ENCODE measurements at regions not wholly inside any gene's neighbourhood (a gene's known extent, or its start where the extent isn't known, plus 50 kb on each side); places are given as distances from the start of the nearest gene placed in this dataset.

- DNase-seq (ENCODE audit: low read depth) = no peak
Observed at GRCh38 chr4:18533262-18533775, 511.8 kb upstream of the LCORL start.

GRCh38 chr4:18531731-18532130 lies 510.2 kb upstream of the LCORL start:
- DNase-seq (ENCODE audit: low read depth) = no peak

- no peak for DNase-seq (ENCODE audit: low read depth)
Observed at GRCh38 chr4:18529482-18529881, 507.9 kb upstream of the LCORL start.

- no peak for DNase-seq (ENCODE audit: low read depth)
Observed at GRCh38 chr4:18524667-18525066, 503.1 kb upstream of the LCORL start.

- DNase-seq (ENCODE audit: low read depth) = no peak
Observed at GRCh38 chr4:18518098-18518497, 496.5 kb upstream of the LCORL start.

GRCh38 chr4:18513861-18514260 lies 492.3 kb upstream of the LCORL start:
- no peak for DNase-seq (ENCODE audit: low read depth)

- no peak for DNase-seq (ENCODE audit: low read depth)
Observed at GRCh38 chr4:18512718-18513117, 491.2 kb upstream of the LCORL start.

GRCh38 chr4:18511727-18512126 lies 490.2 kb upstream of the LCORL start:
- DNase-seq (ENCODE audit: low read depth) = no peak

- no peak for DNase-seq (ENCODE audit: low read depth)
Observed at GRCh38 chr4:18508786-18509185, 487.2 kb upstream of the LCORL start.

- DNase-seq (ENCODE audit: low read depth) = no peak
Observed at GRCh38 chr4:18480928-18481327, 459.4 kb upstream of the LCORL start.

GRCh38 chr4:18480342-18480741 lies 458.8 kb upstream of the LCORL start:
- DNase-seq (ENCODE audit: low read depth) = no peak

GRCh38 chr4:18479825-18480224 lies 458.3 kb upstream of the LCORL start:
- DNase-seq (ENCODE audit: low read depth) = no peak

- DNase-seq (ENCODE audit: low read depth) = no peak
Observed at GRCh38 chr4:18463987-18464559, 442.5 kb upstream of the LCORL start.

- DNase-seq (ENCODE audit: low read depth) = no peak
Observed at GRCh38 chr4:18458465-18458864, 436.9 kb upstream of the LCORL start.

GRCh38 chr4:18454349-18454748 lies 432.8 kb upstream of the LCORL start:
- DNase-seq (ENCODE audit: low read depth) = no peak

- no peak for DNase-seq (ENCODE audit: low read depth)
Observed at GRCh38 chr4:18445110-18445509, 423.6 kb upstream of the LCORL start.

GRCh38 chr4:18444206-18444605 lies 422.7 kb upstream of the LCORL start:
- no peak for DNase-seq (ENCODE audit: low read depth)

- no peak for DNase-seq (ENCODE audit: low read depth)
Observed at GRCh38 chr4:18442957-18443356, 421.4 kb upstream of the LCORL start.

GRCh38 chr4:18441676-18442075 lies 420.1 kb upstream of the LCORL start:
- DNase-seq (ENCODE audit: low read depth) = no peak

- no peak for DNase-seq (ENCODE audit: low read depth)
Observed at GRCh38 chr4:18441203-18441590, 419.6 kb upstream of the LCORL start.

- no peak for DNase-seq (ENCODE audit: low read depth)
Observed at GRCh38 chr4:18440527-18441202, 419.1 kb upstream of the LCORL start.

- DNase-seq (ENCODE audit: low read depth) = no peak
Observed at GRCh38 chr4:18439311-18439710, 417.8 kb upstream of the LCORL start.

GRCh38 chr4:18435781-18436180 lies 414.2 kb upstream of the LCORL start:
- DNase-seq (ENCODE audit: low read depth) = no peak

All from myocyte (in vitro differentiated cells).